HG02970 (cell line): ENCODE measurements at regions not wholly inside any gene's neighbourhood (a gene's known extent, or its start where the extent isn't known, plus 50 kb on each side); places are given as distances from the start of the nearest gene placed in this dataset.

Experiments
- ATAC-seq: cut with Tn5 transposase; IDR thresholded peaks from one replicate; pipeline ENCODE4 v1.9.1; 2021; ENCODE audit warnings: mild to moderate bottlenecking, moderate library complexity, moderate number of reproducible peaks; ENCODE audit not compliant: unreplicated experiment, low FRiP score

GRCh38 chr6:92559611-92560010 is 859.7 kb downstream of the EPHA7 start:
- no peak for ATAC-seq

GRCh38 chr6:92559003-92559402 is 860.4 kb downstream of the EPHA7 start:
- ATAC-seq, result no peak

- ATAC-seq, result no peak
Observed at GRCh38 chr6:92550501-92550900, 868.9 kb downstream of the EPHA7 start.

- ATAC-seq, result no peak
Observed at GRCh38 chr6:92545861-92546260, 873.5 kb downstream of the EPHA7 start.

GRCh38 chr6:92541448-92542060 is 877.8 kb downstream of the EPHA7 start:
- no peak for ATAC-seq

- ATAC-seq, result no peak
Observed at GRCh38 chr6:92538926-92539325, 880.4 kb downstream of the EPHA7 start.

- ATAC-seq, result no peak
Observed at GRCh38 chr6:92538275-92538674, 881.1 kb downstream of the EPHA7 start.

GRCh38 chr6:92534109-92534508 is 885.2 kb downstream of the EPHA7 start:
- ATAC-seq, result no peak

GRCh38 chr6:92522589-92522988 is 896.8 kb downstream of the EPHA7 start:
- no peak for ATAC-seq

GRCh38 chr6:92521553-92521952 is 897.8 kb downstream of the EPHA7 start:
- no peak for ATAC-seq

GRCh38 chr6:92510137-92510536 is 909.2 kb downstream of the EPHA7 start:
- ATAC-seq, result no peak

- no peak for ATAC-seq
Observed at GRCh38 chr6:92507552-92507951, 911.8 kb downstream of the EPHA7 start.

GRCh38 chr6:92504509-92504908 is 914.9 kb downstream of the EPHA7 start:
- ATAC-seq, result no peak

GRCh38 chr6:92497281-92497680 is 922.1 kb downstream of the EPHA7 start:
- no peak for ATAC-seq

- no peak for ATAC-seq
Observed at GRCh38 chr6:92496527-92496926, 922.8 kb downstream of the EPHA7 start.

GRCh38 chr6:92495242-92495641 is 924.1 kb downstream of the EPHA7 start:
- ATAC-seq, result no peak

- ATAC-seq, result no peak
Observed at GRCh38 chr6:92485487-92485886, 933.9 kb downstream of the EPHA7 start.

- ATAC-seq, result no peak
Observed at GRCh38 chr6:92479831-92480230, 939.5 kb downstream of the EPHA7 start.

- no peak for ATAC-seq
Observed at GRCh38 chr6:92473056-92473455, 946.3 kb downstream of the EPHA7 start.

GRCh38 chr6:92469186-92469828 is 950.1 kb downstream of the EPHA7 start:
- no peak for ATAC-seq

GRCh38 chr6:92468066-92468465 is 951.3 kb downstream of the EPHA7 start:
- ATAC-seq, result no peak

- no peak for ATAC-seq
Observed at GRCh38 chr6:92460133-92460532, 959.2 kb downstream of the EPHA7 start.
